ENCODE measurements at regions not wholly inside any gene's neighbourhood (a gene's known extent, or its start where the extent isn't known, plus 50 kb on each side); places are given as distances from the start of the nearest gene placed in this dataset.
"Not testable (repeated sequence)": the region's sequence is repeated elsewhere in the genome, so short reads cannot be mapped to it uniquely, and the experiment has no call there.

- DNase-seq: no peak
These were observed 418.7 kb upstream of the SGO1 start for GRCh38 chr3:20604659-20605058.

- DNase-seq: no peak
These were observed 403.3 kb upstream of the SGO1 start for GRCh38 chr3:20589275-20589674.

- no peak for DNase-seq
These were observed 402.8 kb upstream of the SGO1 start for GRCh38 chr3:20588781-20589180.

DNA sequence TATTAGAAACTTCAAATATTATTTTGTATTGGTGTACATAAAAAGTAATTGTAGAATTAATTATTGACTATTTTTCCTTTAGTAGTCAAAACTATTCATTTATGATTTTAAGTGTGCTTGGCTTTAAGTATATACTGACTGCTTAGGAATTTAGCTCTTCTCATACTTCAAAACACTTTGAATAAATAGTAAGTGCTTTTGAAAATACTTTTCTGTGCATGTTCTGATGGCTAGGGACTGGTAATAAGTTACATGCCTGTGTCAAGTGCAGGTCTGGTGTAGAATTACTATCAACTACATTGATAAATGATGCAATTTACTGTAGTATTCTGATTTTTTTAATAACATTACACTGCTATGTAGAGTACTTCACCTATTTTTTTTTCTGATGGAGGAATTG lies 397.6 kb upstream of the SGO1 start:
- DNase-seq: no peak

DNA sequence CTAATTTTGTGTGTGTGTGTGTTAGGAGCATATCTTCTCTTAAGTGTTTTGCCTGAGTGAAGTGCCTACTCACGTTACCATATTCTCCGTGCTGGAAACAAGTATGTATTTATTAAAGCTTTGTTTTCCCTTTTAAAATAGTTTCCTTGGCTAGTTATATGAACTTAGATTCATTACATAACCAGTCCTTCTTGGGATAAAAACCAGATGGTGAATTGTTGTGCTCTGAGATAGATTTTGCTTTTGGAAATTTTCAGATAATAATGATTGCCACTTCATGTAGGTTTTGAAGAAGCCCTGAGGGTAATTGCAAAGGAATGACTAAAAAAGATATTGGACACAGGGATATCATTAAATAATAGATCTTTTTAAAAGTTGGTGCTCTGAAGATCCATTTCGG lies 390.2 kb upstream of the SGO1 start:
- no peak for DNase-seq

- DNase-seq: no peak
These were observed 389.1 kb upstream of the SGO1 start for GRCh38 chr3:20575146-20575545.

GRCh38 chr3:20574746-20575145 lies 388.7 kb upstream of the SGO1 start:
- DNase-seq: no peak

- DNase-seq: no peak
These were observed 387.2 kb upstream of the SGO1 start for GRCh38 chr3:20573175-20573574.

- no peak for DNase-seq
These were observed 386.5 kb upstream of the SGO1 start for GRCh38 chr3:20572473-20572872.

- no peak for DNase-seq
These were observed 383.3 kb upstream of the SGO1 start for GRCh38 chr3:20569310-20569709.

- DNase-seq: no peak
These were observed 379.0 kb upstream of the SGO1 start for GRCh38 chr3:20564966-20565365.

- no peak for DNase-seq
These were observed 378.0 kb upstream of the SGO1 start for GRCh38 chr3:20563985-20564384.

GRCh38 chr3:20563251-20563650 lies 377.2 kb upstream of the SGO1 start:
- no peak for DNase-seq

- DNase-seq: no peak
These were observed 375.2 kb upstream of the SGO1 start for GRCh38 chr3:20561166-20561565.

- not testable (repeated sequence) for DNase-seq
These were observed 374.4 kb upstream of the SGO1 start for GRCh38 chr3:20560446-20560845.

DNA sequence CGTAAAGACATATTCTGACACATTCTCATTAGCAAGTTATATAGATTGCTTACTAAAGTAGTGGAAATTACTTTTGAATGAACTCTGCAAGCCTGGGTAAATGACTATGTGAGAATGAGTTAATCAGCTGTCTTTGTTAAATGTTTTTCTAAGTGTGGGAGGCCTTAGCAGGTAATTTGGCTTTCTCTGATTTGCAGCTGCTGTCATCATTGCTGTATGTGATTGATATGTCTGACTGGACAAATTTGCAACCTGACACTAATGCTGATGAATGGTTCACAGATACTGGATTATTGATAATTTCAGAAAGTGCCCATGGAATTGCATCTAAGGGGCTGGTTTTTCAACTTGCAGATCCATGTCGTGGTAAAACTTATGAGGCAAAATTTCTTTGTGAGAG lies 372.2 kb upstream of the SGO1 start:
- no peak for DNase-seq

GRCh38 chr3:20556661-20557060 lies 370.7 kb upstream of the SGO1 start:
- no peak for DNase-seq

- no peak for DNase-seq
These were observed 366.7 kb upstream of the SGO1 start for GRCh38 chr3:20552605-20553275.

DNA sequence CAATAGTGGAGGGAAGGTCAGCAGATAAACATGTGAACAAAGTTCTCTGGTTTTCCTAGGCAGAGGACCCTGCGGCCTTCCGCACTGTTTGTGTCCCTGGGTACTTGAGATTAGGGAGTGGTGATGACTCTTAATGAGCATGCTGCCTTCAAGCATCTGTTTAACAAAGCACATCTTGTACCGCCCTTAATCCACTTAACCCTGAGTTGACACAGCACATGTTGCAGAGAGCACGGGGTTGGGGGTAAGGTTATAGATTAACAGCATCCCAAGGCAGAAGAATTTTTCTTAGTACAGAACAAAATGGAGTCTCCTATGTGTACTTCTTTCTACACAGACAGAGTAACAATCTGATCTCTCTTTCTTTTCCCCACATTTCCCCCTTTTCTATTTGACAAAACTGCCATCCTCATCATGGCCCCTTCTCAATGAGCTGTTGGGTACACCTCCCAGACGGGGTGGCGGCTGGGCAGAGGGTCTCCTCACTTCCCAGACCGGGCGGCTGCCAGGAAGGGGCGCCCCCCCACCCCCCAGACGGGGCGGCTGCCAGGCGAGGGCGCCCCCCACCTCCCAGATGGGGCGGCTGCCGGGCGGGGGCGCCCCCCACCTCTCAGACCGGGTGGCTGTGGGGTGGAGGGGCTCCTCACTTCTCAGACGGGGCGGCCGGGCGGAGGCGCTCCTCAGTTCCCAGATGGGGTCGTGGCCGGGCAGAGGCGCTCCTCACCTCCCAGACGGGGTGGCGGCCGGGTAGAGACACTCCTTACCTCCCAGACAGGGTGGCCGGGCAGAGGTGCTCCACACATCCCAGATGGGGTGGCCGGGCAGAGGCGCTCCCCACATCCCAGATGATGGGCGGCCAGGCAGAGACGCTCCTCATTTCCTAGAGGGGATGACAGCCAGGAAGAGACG lies 361.6 kb upstream of the SGO1 start:
- DNase-seq: not testable (repeated sequence)

- DNase-seq: no peak
These were observed 360.6 kb upstream of the SGO1 start for GRCh38 chr3:20546636-20547035.

DNA sequence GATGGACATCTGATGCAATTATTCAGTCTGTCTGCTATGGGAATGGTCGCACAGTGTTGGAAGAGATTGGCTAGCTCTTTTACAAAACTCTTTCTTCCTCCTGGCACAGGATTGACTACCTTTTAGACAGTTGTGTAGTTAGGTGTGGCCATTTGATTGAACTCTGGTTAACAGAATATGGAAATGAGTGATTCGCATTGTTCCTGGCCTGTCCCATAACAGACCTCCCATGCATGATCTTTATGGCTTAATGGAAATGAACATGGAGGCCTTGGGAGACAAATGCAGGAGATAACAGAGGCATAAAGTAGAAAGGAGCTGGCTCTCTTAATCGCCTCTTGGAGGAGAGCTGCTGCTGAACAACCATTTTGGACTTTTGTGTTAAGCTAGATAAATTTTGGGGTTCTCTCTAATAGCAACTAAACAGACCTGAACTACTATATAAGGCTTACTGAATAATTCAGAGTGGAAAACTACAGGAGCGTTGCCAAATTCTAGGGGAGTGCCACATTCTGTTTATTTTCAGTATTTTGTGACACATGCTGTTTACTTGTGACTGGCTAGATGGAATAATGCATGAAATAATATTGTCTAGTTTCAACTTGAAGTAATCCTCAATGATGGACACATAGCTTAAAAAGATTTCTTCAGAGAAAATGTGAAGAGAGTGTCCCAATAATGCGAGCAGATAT lies 357.7 kb upstream of the SGO1 start:
- DNase-seq: no peak

DNA sequence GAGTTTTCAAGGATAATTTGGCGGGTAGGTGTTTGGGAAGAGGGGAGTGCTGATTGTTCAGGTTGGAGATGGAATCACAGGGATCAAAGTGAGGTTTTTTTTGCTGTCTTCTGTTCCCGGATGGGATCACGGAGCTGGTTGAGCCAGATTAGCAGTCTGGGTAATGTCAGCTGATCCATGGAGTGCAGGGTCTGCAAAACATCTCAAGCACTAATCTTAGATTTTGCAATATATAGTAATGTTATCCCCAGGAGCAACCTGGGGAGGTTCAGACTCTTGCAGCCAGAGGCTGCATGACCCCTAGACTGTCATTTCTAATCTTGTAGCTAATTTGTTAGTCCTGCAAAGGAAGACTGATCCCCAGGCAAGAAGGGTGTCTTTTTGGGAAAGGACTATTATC lies 354.1 kb upstream of the SGO1 start:
- no peak for DNase-seq

DNA sequence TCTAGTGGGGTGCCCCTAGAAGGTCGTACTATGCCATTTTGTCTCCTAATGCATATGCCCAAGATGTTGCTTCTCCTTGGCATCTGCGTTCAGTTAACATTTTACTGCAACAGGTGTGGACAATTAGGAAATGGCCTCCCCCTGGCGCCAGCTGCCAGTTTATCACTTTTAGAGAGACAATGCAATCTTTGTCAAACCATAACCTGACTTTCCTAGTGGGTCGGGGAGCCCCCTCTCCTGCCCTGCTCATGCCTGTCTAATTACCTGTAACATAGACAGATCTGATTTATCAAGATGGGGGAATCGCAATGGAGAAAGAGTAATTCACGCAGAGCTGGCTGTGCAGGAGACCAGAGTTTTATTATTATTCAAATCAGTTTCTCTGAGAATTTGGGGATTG lies 353.7 kb upstream of the SGO1 start:
- DNase-seq: no peak

DNA sequence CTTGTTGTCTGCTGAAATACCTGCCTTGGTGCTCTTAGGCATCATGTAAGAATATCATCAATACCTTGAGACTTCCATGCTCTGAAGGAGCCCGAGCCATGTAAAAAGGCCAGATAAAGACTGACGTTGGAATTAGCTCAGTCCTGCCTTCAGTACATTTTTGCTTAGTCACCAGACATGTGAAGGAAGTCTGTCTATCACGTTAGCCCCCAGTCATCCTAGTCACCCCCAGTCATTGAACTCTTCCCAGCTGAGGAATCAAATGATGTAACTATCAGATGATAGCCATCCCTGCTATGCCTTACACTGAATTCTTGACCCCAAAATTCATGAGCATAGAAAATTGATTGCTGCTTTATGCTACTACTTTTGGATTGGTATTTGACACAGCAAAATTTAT lies 351.2 kb upstream of the SGO1 start:
- DNase-seq: no peak

Data from CD4-positive, alpha-beta T cell treated with Interleukin-21 for 1 hour (primary cell).